OCI-LY1 (cell line): ENCODE measurements at regions not wholly inside any gene's neighbourhood (a gene's known extent, or its start where the extent isn't known, plus 50 kb on each side); places are given as distances from the start of the nearest gene placed in this dataset.

Source experiments
- H2AFZ ChIP-seq: fragments of 200-600 bp; sonication (generic), shearing (Covaris generic); 2 replicates; pipeline ENCODE4 v1.6.0; 2014; ENCODE audit warnings: antibody characterized with exemption, mild to moderate bottlenecking, low read length
- H3F3A ChIP-seq: fragments of 200-600 bp; sonication (generic), shearing (Covaris generic); 2 replicates; pipeline ENCODE4 v1.6.0; 2014; ENCODE audit warnings: mild to moderate bottlenecking, antibody characterized with exemption, low read length, moderate library complexity; ENCODE audit not compliant: insufficient read depth
- H3K27ac ChIP-seq: fragments of 200-600 bp; sonication (generic); 2 replicates; pipeline ENCODE4 v1.5.1; 2014; ENCODE audit warnings: low read length, mixed run types, mild to moderate bottlenecking, low read depth; ENCODE audit not compliant: poor library complexity, severe bottlenecking
- H3K27me3 ChIP-seq: fragments of 200-600 bp; sonication (generic); 2 replicates; pipeline ENCODE4 v1.6.0; 2014; ENCODE audit warnings: antibody characterized with exemption, mild to moderate bottlenecking, low read length, moderate library complexity; ENCODE audit not compliant: insufficient read depth
- H3K36me3 ChIP-seq: fragments of 200-600 bp; sonication (generic); 2 replicates; pipeline ENCODE4 v1.6.1; 2014; ENCODE audit warnings: mild to moderate bottlenecking, antibody characterized with exemption, low read length, moderate library complexity, mixed read lengths; ENCODE audit not compliant: insufficient read depth
- H3K4me1 ChIP-seq: fragments of 200-600 bp; sonication (generic); 2 replicates; pipeline ENCODE4 v1.5.1; 2014; ENCODE audit warnings: mild to moderate bottlenecking, low read length, moderate library complexity; ENCODE audit not compliant: insufficient read depth, severe bottlenecking
- H3K4me2 ChIP-seq: fragments of 200-600 bp; sonication (generic), shearing (Covaris generic); 2 replicates; pipeline ENCODE4 v1.6.1; 2014; ENCODE audit warnings: low read length
- H3K4me3 ChIP-seq: fragments of 200-600 bp; sonication (generic); 2 replicates; pipeline ENCODE4 v1.5.1; 2014; ENCODE audit warnings: low read length, low read depth, mild to moderate bottlenecking, mixed read lengths; ENCODE audit not compliant: poor library complexity, severe bottlenecking
- H3K79me2 ChIP-seq: fragments of 200-600 bp; shearing (Covaris generic); 2 replicates; pipeline ENCODE4 v1.6.1; 2016; ENCODE audit warnings: mixed run types, low read length, mixed read lengths; ENCODE audit not compliant: insufficient read depth
- H3K9ac ChIP-seq: fragments of 200-600 bp; sonication (generic), shearing (Covaris generic); 2 replicates; pipeline ENCODE4 v1.6.1; 2014; ENCODE audit warnings: mild to moderate bottlenecking, low read length, mixed read lengths
- H3K9me2 ChIP-seq: fragments of 200-600 bp; sonication (generic), shearing (Covaris generic); 2 replicates; pipeline ENCODE4 v1.6.1; 2014; ENCODE audit warnings: low read depth, mild to moderate bottlenecking, low read length, mixed read lengths
- H3K9me3 ChIP-seq: fragments of 200-600 bp; shearing (Covaris generic); 2 replicates; pipeline ENCODE4 v1.6.1; 2014; ENCODE audit warnings: low read length, mixed read lengths
- H4K20me1 ChIP-seq: fragments of 200-600 bp; sonication (generic), shearing (Covaris generic); 2 replicates; pipeline ENCODE4 v1.6.0; 2016; ENCODE audit warnings: mild to moderate bottlenecking, low read length; ENCODE audit not compliant: insufficient read depth
- CTCF ChIP-seq: fragments of 200-600 bp; sonication (generic), shearing (Covaris generic); IDR thresholded peaks from 2 replicates; pipeline ENCODE4 v1.5.1; 2017; ENCODE audit warnings: mild to moderate bottlenecking, antibody characterized with exemption, low read length, moderate library complexity, mixed read lengths
- EZH2 ChIP-seq: fragments of 200-600 bp; sonication (generic), shearing (Covaris generic); IDR thresholded peaks from 2 replicates; pipeline ENCODE4 v1.8.0; 2017; ENCODE audit warnings: borderline replicate concordance, mixed run types, mild to moderate bottlenecking, antibody characterized with exemption, low read length, moderate library complexity, mixed read lengths

DNA sequence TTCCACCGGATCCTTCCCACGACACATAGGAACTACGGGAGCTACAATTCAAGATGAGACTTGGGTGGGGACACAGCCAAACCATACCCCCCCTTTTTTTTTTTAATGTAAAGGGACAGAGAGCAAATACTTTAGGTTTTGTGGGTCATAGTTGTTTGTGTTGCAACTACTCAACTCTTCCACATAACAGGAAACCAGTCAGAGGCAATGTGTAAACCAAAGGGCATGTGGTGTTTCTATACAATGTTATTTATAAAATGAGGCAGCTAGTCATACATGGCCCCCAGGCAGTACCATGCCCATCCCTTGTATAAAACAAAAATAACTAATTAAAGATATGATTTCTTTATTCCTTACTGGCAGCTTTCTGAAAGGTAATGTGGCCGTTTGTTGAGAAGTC, 845.4 kb upstream of the ADAMTS5 start:
- TF ChIP-seq EZH2: no peak
- TF ChIP-seq CTCF: no peak

GRCh38 chr21:27808923-27809322, 842.0 kb upstream of the ADAMTS5 start:
- no peak overlapping the region for H3K4me2 ChIP-seq
- H4K20me1 ChIP-seq: no peaks in the 10 kb centered on the region
- no peak overlapping the region for H3K4me3 ChIP-seq
- no peaks in the 10 kb centered on the region for H3F3A ChIP-seq
- H3K27me3 ChIP-seq: no peaks in the 10 kb centered on the region
- H2AFZ ChIP-seq: no peak overlapping the region
- H3K27ac ChIP-seq: no peak overlapping the region
- H3K79me2 ChIP-seq: no peaks in the 10 kb centered on the region
- TF ChIP-seq CTCF (no peak), EZH2 (no peak)
- no peaks in the 10 kb centered on the region for H3K4me1 ChIP-seq
- no peaks in the 10 kb centered on the region for H3K9me2 ChIP-seq
- H3K9me3 ChIP-seq: no peaks in the 10 kb centered on the region
- H3K36me3 ChIP-seq: no peaks in the 10 kb centered on the region
- H3K9ac ChIP-seq: no peak overlapping the region

More for the DNA sequence above, 845.4 kb upstream of the ADAMTS5 start:
- Histone ChIP-seq H3F3A (no peaks in the 10 kb centered on the region), H3K36me3 (no peaks in the 10 kb centered on the region), H3K4me3 (no peak overlapping the region), H3K27me3 (no peaks in the 10 kb centered on the region), H3K79me2 (no peaks in the 10 kb centered on the region), H3K9me2 (no peaks in the 10 kb centered on the region), H2AFZ (no peak overlapping the region), H3K4me2 (no peak overlapping the region), H3K9ac (no peak overlapping the region), H4K20me1 (no peaks in the 10 kb centered on the region), H3K4me1 (no peaks in the 10 kb centered on the region), H3K9me3 (no peaks in the 10 kb centered on the region), H3K27ac (no peak overlapping the region)

GRCh38 chr21:27807596-27807995, 840.7 kb upstream of the ADAMTS5 start:
- Histone ChIP-seq H3K4me3 (no peak overlapping the region), H3K79me2 (no peaks in the 10 kb centered on the region), H3K9me2 (no peaks in the 10 kb centered on the region), H3K4me1 (no peaks in the 10 kb centered on the region), H4K20me1 (no peaks in the 10 kb centered on the region), H3K9ac (no peak overlapping the region), H3K27me3 (no peaks in the 10 kb centered on the region), H3F3A (no peaks in the 10 kb centered on the region), H2AFZ (no peak overlapping the region), H3K36me3 (no peaks in the 10 kb centered on the region), H3K27ac (no peak overlapping the region), H3K4me2 (no peak overlapping the region), H3K9me3 (no peaks in the 10 kb centered on the region)
- TF ChIP-seq CTCF: no peak
- TF ChIP-seq EZH2: no peak
